ENCODE measurements at regions not wholly inside any gene's neighbourhood (a gene's known extent, or its start where the extent isn't known, plus 50 kb on each side); places are given as distances from the start of the nearest gene placed in this dataset.

- TF ChIP-seq CTCF (IDR thresholded peaks at IDR 0.05) (no peak), POLR2A (IDR thresholded peaks at IDR 0.05) (no peak)
Observed at GRCh38 chr16:79794941-79795340, 194.4 kb upstream of the MAF start.
